Smooth muscle cell of the brain vasculature (primary cell): ENCODE measurements at regions not wholly inside any gene's neighbourhood (a gene's known extent, or its start where the extent isn't known, plus 50 kb on each side); places are given as distances from the start of the nearest gene placed in this dataset.

Source experiments
- DNase-seq: peaks from one replicate; pipeline ENCODE4 v3.0.0-alpha.2; 2012; ENCODE audit warnings: low read depth, low spot score

GRCh38 chr11:116601814-116602636 is 170.8 kb downstream of the BUD13 start:
- DNase-seq = no peak

DNA sequence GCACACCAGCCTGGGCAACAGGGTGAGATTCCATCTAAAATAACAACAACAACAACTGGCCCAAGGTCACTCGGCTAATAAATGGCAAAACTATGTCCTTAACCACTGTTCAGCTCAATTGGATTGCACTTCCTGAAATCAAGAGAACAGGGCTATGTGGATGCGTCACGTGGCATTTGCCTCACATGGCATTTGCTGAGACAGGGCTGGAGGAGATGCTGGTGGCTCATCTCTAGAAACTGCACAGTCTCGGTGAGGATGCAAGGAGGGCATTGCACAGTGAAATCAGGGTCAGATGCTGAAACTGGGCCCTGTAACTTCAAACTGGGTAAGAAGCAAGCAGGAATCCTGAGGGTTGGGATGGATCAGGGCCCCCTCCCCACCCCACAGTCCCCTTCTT is 171.9 kb downstream of the BUD13 start:
- no peak for DNase-seq

GRCh38 chr11:116598556-116598955 is 174.2 kb downstream of the BUD13 start:
- no peak for DNase-seq

- no peak for DNase-seq
Measured at GRCh38 chr11:116598036-116598435, 174.8 kb downstream of the BUD13 start.

- no peak for DNase-seq
Measured at GRCh38 chr11:116596346-116597260, 176.2 kb downstream of the BUD13 start.

DNA sequence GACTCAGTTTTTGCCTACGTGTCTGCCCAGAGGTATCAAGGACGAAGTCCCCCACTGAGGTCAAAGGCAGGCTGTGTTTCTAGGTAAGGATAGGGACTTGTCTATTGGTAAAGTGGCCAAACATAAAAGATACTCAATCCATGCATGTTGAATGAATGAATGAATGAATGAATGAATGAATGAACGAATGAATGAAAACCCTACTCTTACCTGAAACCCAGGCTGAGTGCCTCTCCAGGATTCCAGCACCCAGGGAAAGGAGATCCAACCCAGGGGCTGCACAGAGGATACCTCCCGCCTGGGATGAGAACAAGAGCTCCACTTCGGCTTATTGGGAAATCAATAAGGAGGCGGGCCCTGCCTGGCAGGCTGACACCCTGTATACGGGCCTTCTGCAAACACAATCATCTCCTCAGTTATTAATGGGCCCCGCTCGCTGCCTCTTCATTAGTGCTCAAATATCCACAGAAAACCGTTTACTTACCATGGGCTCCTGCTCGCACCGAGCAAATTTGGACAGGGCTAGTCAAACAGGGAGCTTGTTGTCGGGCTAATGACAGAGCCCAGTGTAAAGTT is 177.4 kb downstream of the BUD13 start:
- DNase-seq = no peak

DNA sequence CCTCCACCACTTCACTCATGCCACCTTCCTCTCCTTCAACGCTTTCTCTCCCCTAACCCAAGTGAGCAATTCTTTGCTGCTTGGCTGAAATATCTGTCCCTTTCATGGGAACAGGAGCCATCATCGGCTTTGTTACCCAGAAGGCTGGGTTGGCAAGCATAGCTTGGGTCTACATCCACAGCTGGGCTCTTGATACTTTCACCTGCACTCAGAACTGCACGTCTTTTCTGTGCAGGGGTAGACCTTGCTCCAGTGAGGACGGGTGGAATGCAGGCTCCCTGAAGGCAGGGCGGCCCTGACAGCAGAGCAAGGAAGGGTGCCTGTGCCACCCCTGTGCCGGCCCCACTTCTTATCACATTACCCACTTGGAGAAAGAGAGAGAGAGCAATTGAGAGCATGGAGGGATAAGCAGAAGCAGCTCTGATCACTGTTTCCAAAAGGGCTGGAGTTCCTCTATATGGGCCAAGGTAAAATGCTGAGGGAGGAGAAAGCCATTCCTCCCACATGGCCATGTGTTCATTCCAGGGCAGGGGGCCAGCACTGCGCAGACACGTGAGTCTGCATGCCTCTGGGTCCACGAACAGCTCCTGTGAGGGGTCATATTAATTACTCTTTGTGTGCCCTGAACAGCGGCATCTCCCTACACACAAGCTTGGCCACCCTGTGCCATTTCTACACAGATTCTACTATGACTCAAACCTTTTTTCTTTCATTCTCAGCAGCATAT is 181.8 kb downstream of the BUD13 start:
- DNase-seq = no peak

DNA sequence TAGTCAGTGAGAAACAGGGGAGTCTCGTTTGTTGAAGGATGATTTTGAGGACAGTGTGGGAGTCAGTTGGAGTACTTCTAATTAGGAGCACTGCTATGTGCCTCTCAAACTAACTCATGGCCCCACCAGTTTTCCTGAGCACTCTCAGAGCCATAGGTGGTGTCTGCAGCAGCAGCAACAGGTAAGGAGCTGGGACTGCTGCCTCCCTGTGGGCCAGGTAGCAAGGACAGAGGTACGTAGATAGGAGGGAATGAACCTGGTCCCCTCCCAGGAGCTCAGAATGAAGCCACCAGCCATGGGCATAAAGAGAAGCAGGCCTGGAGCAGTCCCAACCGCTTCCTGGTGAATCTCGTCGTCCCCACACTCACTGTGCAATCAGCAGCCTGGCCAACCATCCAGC is 183.4 kb downstream of the BUD13 start:
- DNase-seq = no peak

- DNase-seq = no peak
Measured at GRCh38 chr11:116586392-116586791, 186.4 kb downstream of the BUD13 start.

- DNase-seq = no peak
Measured at GRCh38 chr11:116582571-116582970, 190.2 kb downstream of the BUD13 start.

GRCh38 chr11:116581349-116581748 is 191.4 kb downstream of the BUD13 start:
- no peak for DNase-seq

GRCh38 chr11:116580799-116581198 is 192.0 kb downstream of the BUD13 start:
- DNase-seq = no peak

GRCh38 chr11:116579857-116580727 is 192.7 kb downstream of the BUD13 start:
- DNase-seq = no peak

DNA sequence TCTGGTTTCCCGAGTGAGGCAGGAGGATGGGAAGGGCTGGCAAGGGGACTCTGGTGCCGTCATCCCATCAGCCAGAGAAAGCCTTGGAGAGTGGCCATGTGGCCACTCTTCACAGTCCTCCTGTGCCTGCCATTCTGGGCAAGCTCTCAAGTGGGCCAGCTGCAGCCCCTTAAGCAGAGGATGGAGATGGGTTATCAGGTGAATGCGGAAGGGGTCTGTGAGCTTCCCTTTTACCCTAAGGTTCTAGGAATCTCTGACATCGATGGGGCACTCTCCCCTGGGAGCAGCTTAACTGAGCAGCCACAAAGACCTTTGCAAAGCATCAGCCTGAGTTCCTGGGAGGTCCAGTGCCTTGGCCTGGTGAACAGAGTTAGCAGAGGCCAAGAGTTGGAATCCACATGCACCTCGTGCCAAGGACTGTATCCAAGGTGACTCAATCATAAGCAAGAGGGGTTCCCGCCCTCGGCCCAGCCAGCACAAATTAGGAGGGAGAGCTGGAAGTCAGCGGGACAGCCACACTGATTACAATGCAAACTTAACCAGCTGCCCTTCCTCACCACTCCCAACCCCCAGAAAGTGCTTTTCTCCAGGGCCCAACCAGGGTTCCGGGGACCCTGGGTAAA is 193.6 kb downstream of the BUD13 start:
- DNase-seq = no peak

- DNase-seq = no peak
Measured at GRCh38 chr11:116577956-116578355, 194.8 kb downstream of the BUD13 start.

DNA sequence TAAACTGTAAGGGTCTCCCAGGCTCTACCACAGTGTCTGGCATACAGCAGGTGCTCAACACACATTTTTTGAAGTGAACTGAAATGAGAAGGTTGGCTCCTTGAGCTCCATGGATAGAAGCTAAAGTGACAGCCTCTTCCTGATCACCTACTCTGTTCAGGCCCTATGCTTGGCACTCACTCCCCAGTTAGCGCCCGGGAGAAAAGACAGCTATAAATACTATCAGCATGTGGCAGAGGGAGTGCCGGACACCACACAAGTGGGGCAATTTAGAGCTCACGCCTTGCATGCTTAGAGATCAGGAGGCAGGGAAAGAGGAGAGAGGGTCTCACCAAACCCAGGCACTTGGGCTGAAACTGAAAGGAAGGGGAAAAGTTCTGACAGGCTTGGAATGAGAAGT is 195.5 kb downstream of the BUD13 start:
- DNase-seq = no peak

DNA sequence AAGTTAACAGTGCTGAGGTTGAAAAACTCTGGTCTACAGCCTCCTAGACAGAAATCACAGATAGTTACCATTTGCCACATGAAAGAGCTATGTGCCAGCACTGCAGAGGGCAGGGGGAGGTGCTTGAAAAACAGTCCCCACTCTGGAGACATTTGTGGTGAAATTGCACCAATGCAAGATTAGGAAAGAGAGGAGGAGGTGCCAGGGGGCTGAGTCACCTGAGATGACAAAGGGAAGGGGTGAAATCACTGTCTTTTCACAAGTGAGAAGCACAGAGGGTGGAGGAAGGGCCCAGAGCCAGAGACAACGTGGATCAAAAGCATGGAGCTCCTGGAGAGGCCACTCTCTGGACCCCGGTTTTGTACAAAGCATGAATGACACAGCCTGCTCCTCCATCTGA is 196.3 kb downstream of the BUD13 start:
- DNase-seq = no peak

GRCh38 chr11:116567721-116568242 is 205.0 kb downstream of the BUD13 start:
- DNase-seq = no peak

- DNase-seq = no peak
Measured at GRCh38 chr11:116563712-116564047, 209.1 kb downstream of the BUD13 start.
